ENCODE measurements at regions not wholly inside any gene's neighbourhood (a gene's known extent, or its start where the extent isn't known, plus 50 kb on each side); places are given as distances from the start of the nearest gene placed in this dataset.
"Not testable (repeated sequence)": the region's sequence is repeated elsewhere in the genome, so short reads cannot be mapped to it uniquely, and the experiment has no call there.

DNA sequence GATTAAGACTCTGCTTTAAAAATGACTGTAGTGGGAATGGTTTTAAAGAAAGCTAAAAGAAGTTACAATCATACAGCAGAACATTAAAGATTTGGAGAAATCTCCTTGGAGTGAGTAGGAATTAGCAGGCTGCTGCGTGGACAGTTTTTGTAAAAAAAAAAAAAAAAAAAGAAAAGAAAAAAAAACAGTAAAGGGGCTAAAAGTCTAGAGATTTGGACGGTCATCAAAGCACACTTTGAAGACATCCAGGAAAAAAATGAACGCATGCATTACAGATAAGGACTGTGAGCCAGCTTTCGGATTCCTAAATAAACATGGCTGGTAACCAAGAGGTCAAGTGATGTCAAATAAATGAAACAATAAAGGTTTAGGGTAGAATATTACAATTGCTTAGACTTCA lies 1700.6 kb downstream of the PCDH9 start:
- no peaks in the 10 kb centered on the region for H3K27me3 ChIP-seq (ENCODE audit: insufficient read depth, low read length)
- H3K4me1 ChIP-seq (ENCODE audit: insufficient read depth, low read length) = no peaks in the 10 kb centered on the region
- no peak overlapping the region for H3K9ac ChIP-seq (ENCODE audit: low read depth, low read length)
- H3K36me3 ChIP-seq (ENCODE audit: insufficient read depth, low read depth, low read length) = no peaks in the 10 kb centered on the region
- no peak overlapping the region for H3K27ac ChIP-seq (ENCODE audit: low read length)
- H3K9me3 ChIP-seq (ENCODE audit: insufficient read depth, low read depth, low read length) = no peaks in the 10 kb centered on the region
- no peak overlapping the region for H3K4me3 ChIP-seq (ENCODE audit: low read length)

DNA sequence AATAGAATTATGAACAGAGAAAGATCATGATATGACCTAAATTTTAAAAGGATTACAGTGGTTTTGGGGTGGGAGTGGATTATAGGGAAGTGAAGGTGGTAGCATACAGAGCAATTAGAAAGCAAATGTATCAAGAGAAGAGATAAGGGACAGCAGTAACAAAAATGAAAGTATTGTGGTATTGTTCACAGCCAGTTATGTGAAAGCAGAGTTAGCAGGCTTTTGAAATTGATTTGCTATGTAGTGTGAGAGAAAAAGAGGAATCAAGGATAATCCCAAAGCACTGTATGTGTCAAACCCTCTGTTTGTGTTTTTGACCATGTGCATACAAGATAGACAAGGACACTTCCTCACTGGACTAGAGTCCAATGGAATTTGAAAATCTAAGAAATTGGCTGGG lies 1721.4 kb downstream of the PCDH9 start:
- H3K9me3 ChIP-seq (ENCODE audit: insufficient read depth, low read depth, low read length) = no peaks in the 10 kb centered on the region
- H3K27ac ChIP-seq (ENCODE audit: low read length) = no peak overlapping the region

DNA sequence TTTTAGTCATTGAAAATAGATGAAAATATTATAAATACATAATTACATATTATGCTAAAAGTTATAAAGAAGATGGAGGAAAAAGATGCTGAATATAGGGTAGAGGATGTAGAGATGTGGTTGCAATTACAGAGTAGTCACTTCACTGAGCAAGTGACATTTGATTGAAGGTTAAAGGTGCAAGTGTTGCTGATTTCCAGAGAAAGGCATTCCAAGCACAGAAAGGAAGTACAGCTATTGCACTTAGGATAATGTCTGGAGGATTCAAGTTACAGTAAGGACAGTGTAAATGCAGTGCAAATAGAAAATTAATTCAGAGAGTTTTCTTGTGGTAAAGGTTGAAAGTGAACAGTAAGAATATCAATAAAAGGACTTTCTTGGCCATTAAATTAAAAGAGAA lies 1721.8 kb downstream of the PCDH9 start:
- Histone ChIP-seq H3K4me1 (ENCODE audit: insufficient read depth, low read length) (no peaks in the 10 kb centered on the region), H3K36me3 (ENCODE audit: insufficient read depth, low read depth, low read length) (no peaks in the 10 kb centered on the region), H3K4me3 (ENCODE audit: low read length) (no peak overlapping the region), H3K9me3 (ENCODE audit: insufficient read depth, low read depth, low read length) (no peaks in the 10 kb centered on the region), H3K27ac (ENCODE audit: low read length) (no peak overlapping the region), H3K27me3 (ENCODE audit: insufficient read depth, low read length) (no peaks in the 10 kb centered on the region), H3K9ac (ENCODE audit: low read depth, low read length) (no peak overlapping the region)

More for the DNA sequence above, 1721.4 kb downstream of the PCDH9 start:
- H3K36me3 ChIP-seq (ENCODE audit: insufficient read depth, low read depth, low read length) = no peaks in the 10 kb centered on the region
- no peak overlapping the region for H3K4me3 ChIP-seq (ENCODE audit: low read length)
- no peaks in the 10 kb centered on the region for H3K4me1 ChIP-seq (ENCODE audit: insufficient read depth, low read length)
- no peaks in the 10 kb centered on the region for H3K27me3 ChIP-seq (ENCODE audit: insufficient read depth, low read length)
- no peak overlapping the region for H3K9ac ChIP-seq (ENCODE audit: low read depth, low read length)

GRCh38 chr13:65505941-65506340 lies 1724.2 kb downstream of the PCDH9 start:
- Histone ChIP-seq H3K4me3 (ENCODE audit: low read length) (no peak overlapping the region), H3K4me1 (ENCODE audit: insufficient read depth, low read length) (no peaks in the 10 kb centered on the region), H3K9ac (ENCODE audit: low read depth, low read length) (no peak overlapping the region), H3K27me3 (ENCODE audit: insufficient read depth, low read length) (no peaks in the 10 kb centered on the region), H3K27ac (ENCODE audit: low read length) (no peak overlapping the region), H3K9me3 (ENCODE audit: insufficient read depth, low read depth, low read length) (no peaks in the 10 kb centered on the region), H3K36me3 (ENCODE audit: insufficient read depth, low read depth, low read length) (no peaks in the 10 kb centered on the region)

DNA sequence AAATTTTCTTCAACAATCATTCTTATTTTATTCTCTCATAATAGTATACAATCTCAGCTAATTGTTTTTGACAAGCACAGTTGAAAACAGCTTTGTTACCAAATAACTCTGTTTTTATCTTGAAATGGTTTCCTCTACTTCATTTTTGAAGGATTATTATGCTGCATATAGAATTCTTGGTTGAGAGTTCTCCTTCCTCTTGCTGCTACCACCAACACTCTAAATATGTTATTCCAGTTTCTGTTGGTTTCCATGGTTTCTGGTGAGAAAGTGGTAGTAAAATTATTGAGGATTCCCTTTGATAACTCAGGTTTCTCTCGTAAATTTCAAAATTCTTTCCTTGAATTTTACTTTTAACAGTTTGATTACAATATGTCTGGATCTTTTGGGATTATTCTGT lies 1725.9 kb downstream of the PCDH9 start:
- no peak overlapping the region for H3K27ac ChIP-seq (ENCODE audit: low read length)
- no peak overlapping the region for H3K4me3 ChIP-seq (ENCODE audit: low read length)
- no peaks in the 10 kb centered on the region for H3K36me3 ChIP-seq (ENCODE audit: insufficient read depth, low read depth, low read length)

DNA sequence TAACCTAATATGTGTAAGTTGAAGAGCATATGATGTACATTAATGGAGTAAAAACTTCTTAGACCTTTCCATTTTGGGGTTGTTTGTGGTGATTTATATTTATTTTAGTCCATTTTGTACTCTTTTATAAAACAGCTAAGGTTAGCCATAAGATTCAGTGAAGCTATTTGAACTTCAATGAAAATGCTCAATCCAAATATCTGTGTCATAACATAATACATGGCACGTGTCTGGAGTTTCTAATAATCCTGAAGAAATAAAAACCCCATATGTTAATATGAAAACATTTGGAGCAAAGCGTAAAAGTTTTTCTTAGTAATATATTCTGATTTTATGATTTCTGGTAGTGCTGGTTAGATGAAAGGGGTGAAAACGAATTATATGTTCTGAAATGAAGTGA lies 1729.7 kb downstream of the PCDH9 start:
- Histone ChIP-seq H3K9me3 (ENCODE audit: insufficient read depth, low read depth, low read length) (no peaks in the 10 kb centered on the region), H3K27me3 (ENCODE audit: insufficient read depth, low read length) (no peaks in the 10 kb centered on the region), H3K27ac (ENCODE audit: low read length) (no peak overlapping the region), H3K4me3 (ENCODE audit: low read length) (no peak overlapping the region), H3K36me3 (ENCODE audit: insufficient read depth, low read depth, low read length) (no peaks in the 10 kb centered on the region), H3K4me1 (ENCODE audit: insufficient read depth, low read length) (no peaks in the 10 kb centered on the region), H3K9ac (ENCODE audit: low read depth, low read length) (no peak overlapping the region)

More for the DNA sequence above, 1725.9 kb downstream of the PCDH9 start:
- no peak overlapping the region for H3K9ac ChIP-seq (ENCODE audit: low read depth, low read length)
- H3K4me1 ChIP-seq (ENCODE audit: insufficient read depth, low read length) = no peaks in the 10 kb centered on the region
- no peaks in the 10 kb centered on the region for H3K27me3 ChIP-seq (ENCODE audit: insufficient read depth, low read length)
- H3K9me3 ChIP-seq (ENCODE audit: insufficient read depth, low read depth, low read length) = no peaks in the 10 kb centered on the region

DNA sequence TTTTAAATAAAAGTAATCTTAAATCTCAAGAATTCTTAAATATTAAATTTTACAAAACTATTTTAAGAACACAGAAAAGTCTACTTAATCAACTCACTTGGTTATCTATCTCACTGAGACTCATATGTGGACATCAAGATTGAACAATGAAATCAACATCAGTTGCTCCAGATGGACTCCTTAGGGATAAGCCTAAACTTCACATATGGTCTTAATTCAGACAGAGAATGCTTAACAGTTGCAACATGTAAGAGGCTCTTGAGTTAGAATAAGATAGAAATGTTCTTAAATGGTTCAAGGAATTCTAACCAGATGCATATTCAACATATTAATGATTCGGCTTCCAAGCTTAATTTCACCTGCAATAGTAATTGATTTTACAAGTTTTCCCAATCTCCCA lies 1730.9 kb downstream of the PCDH9 start:
- H3K36me3 ChIP-seq (ENCODE audit: insufficient read depth, low read depth, low read length) = no peaks in the 10 kb centered on the region
- H3K9ac ChIP-seq (ENCODE audit: low read depth, low read length) = no peak overlapping the region
- no peaks in the 10 kb centered on the region for H3K4me1 ChIP-seq (ENCODE audit: insufficient read depth, low read length)
- no peaks in the 10 kb centered on the region for H3K9me3 ChIP-seq (ENCODE audit: insufficient read depth, low read depth, low read length)
- no peak overlapping the region for H3K4me3 ChIP-seq (ENCODE audit: low read length)
- no peak overlapping the region for H3K27ac ChIP-seq (ENCODE audit: low read length)
- H3K27me3 ChIP-seq (ENCODE audit: insufficient read depth, low read length) = no peaks in the 10 kb centered on the region

- no peaks in the 10 kb centered on the region for H3K27me3 ChIP-seq (ENCODE audit: insufficient read depth, low read length)
- H3K9ac ChIP-seq (ENCODE audit: low read depth, low read length) = no peak overlapping the region
- no peaks in the 10 kb centered on the region for H3K4me1 ChIP-seq (ENCODE audit: insufficient read depth, low read length)
- H3K4me3 ChIP-seq (ENCODE audit: low read length) = no peak overlapping the region
- H3K27ac ChIP-seq (ENCODE audit: low read length) = no peak overlapping the region
- H3K36me3 ChIP-seq (ENCODE audit: insufficient read depth, low read depth, low read length) = no peaks in the 10 kb centered on the region
- no peaks in the 10 kb centered on the region for H3K9me3 ChIP-seq (ENCODE audit: insufficient read depth, low read depth, low read length)
These were observed 1732.9 kb downstream of the PCDH9 start for GRCh38 chr13:65497265-65497664.

- H3K9me3 ChIP-seq (ENCODE audit: insufficient read depth, low read depth, low read length); H3K27me3 ChIP-seq (ENCODE audit: insufficient read depth, low read length); H3K4me1 ChIP-seq (ENCODE audit: insufficient read depth, low read length): not testable (repeated sequence)
These were observed 1739.4 kb downstream of the PCDH9 start for GRCh38 chr13:65490725-65491124.

DNA sequence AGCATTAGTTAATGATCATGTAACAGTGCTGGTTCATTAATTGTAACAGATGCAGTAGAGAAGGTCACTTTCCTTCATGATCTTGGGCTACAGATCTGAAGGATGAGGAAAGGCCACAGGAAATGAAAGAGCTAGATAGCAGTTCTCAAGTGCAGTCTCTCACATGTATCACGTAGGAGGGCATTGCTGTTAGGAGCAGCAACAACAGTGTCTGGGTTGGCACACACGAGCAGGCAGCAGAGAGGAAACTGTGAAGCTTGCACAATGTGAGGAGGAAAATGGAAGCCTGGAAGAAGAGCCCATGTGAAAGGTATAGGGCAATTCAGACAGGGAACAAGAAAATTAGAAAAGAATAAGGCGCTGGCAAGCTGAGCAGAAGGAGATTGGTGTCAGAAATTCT lies 1741.5 kb downstream of the PCDH9 start:
- H3K4me1 ChIP-seq (ENCODE audit: insufficient read depth, low read length) = no peaks in the 10 kb centered on the region

More at GRCh38 chr13:65490725-65491124, 1739.4 kb downstream of the PCDH9 start:
- H3K27ac ChIP-seq (ENCODE audit: low read length); H3K36me3 ChIP-seq (ENCODE audit: insufficient read depth, low read depth, low read length); H3K4me3 ChIP-seq (ENCODE audit: low read length); H3K9ac ChIP-seq (ENCODE audit: low read depth, low read length): not testable (repeated sequence)

DNA sequence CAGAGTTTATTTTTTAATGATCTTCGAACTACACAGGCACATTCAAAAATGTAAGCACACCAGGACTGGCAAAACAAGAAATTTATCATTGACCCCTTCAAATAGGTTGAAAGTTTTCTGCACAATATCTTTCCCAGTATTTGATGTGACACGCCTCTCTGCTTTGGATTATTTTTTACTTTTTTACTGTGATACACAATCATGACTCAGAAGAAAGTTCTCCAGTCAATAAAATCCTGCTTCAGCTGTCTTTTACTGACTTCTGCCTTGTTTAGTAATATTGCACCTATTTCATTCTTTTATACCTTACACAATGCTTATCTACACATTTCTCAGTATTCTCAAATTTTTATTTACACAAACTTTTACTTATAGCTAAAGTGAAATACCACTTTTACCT lies 1750.4 kb downstream of the PCDH9 start:
- Histone ChIP-seq H3K9ac (ENCODE audit: low read depth, low read length) (no peak overlapping the region), H3K4me1 (ENCODE audit: insufficient read depth, low read length) (no peaks in the 10 kb centered on the region), H3K9me3 (ENCODE audit: insufficient read depth, low read depth, low read length) (no peaks in the 10 kb centered on the region), H3K4me3 (ENCODE audit: low read length) (no peak overlapping the region), H3K27me3 (ENCODE audit: insufficient read depth, low read length) (no peaks in the 10 kb centered on the region), H3K36me3 (ENCODE audit: insufficient read depth, low read depth, low read length) (no peaks in the 10 kb centered on the region), H3K27ac (ENCODE audit: low read length) (no peak overlapping the region)

More for the DNA sequence above, 1741.5 kb downstream of the PCDH9 start:
- H3K27me3 ChIP-seq (ENCODE audit: insufficient read depth, low read length) = no peaks in the 10 kb centered on the region
- no peak overlapping the region for H3K27ac ChIP-seq (ENCODE audit: low read length)
- H3K36me3 ChIP-seq (ENCODE audit: insufficient read depth, low read depth, low read length) = no peaks in the 10 kb centered on the region
- H3K4me3 ChIP-seq (ENCODE audit: low read length) = no peak overlapping the region
- no peak overlapping the region for H3K9ac ChIP-seq (ENCODE audit: low read depth, low read length)
- no peaks in the 10 kb centered on the region for H3K9me3 ChIP-seq (ENCODE audit: insufficient read depth, low read depth, low read length)

DNA sequence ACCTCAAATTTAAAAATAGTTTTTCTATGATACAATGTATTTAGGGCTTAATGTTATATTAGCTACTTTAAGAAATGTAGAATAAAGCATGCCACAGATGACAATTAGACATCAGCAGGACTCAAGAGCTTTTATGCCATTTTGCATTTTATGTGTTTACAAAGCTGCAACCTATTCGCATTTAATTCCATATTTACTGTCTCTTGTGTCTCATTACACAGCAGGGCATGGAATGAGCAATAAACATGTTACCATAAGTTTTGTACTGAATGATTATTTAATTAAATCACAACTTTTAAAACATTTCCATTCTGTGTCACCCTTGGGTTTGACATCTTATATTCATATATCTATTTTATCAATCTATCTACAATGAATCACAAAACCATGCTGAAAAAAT lies 1756.9 kb downstream of the PCDH9 start:
- H3K27me3 ChIP-seq (ENCODE audit: insufficient read depth, low read length) = no peaks in the 10 kb centered on the region
- no peak overlapping the region for H3K27ac ChIP-seq (ENCODE audit: low read length)
- H3K9ac ChIP-seq (ENCODE audit: low read depth, low read length) = no peak overlapping the region
- no peaks in the 10 kb centered on the region for H3K4me1 ChIP-seq (ENCODE audit: insufficient read depth, low read length)
- H3K36me3 ChIP-seq (ENCODE audit: insufficient read depth, low read depth, low read length) = no peaks in the 10 kb centered on the region
- no peak overlapping the region for H3K4me3 ChIP-seq (ENCODE audit: low read length)
- H3K9me3 ChIP-seq (ENCODE audit: insufficient read depth, low read depth, low read length) = no peaks in the 10 kb centered on the region

DNA sequence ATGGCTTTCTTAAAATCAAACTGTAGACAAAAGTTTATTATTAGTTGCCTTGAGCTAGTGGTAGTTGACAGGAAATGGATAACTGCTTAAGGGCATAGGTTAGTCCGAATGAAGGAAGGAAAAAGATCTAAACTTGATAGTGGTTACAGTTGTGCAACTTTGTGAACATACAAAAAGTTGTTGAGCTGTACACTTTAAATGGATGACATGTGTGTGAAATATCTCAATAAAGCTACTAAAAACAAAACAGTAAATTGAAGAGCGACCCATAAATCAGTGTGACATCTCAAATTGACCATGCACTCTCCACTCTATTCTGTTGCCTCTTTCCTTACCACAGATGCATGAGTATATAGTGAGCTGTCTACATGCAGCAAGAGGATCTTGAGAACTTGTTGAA lies 1757.8 kb downstream of the PCDH9 start:
- Histone ChIP-seq H3K36me3 (ENCODE audit: insufficient read depth, low read depth, low read length) (no peaks in the 10 kb centered on the region), H3K9ac (ENCODE audit: low read depth, low read length) (no peak overlapping the region), H3K4me1 (ENCODE audit: insufficient read depth, low read length) (no peaks in the 10 kb centered on the region), H3K4me3 (ENCODE audit: low read length) (no peak overlapping the region), H3K27ac (ENCODE audit: low read length) (no peak overlapping the region), H3K27me3 (ENCODE audit: insufficient read depth, low read length) (no peaks in the 10 kb centered on the region), H3K9me3 (ENCODE audit: insufficient read depth, low read depth, low read length) (no peaks in the 10 kb centered on the region)
